Dendritic cell treated with granulocyte-macrophage colony-stimulating factor and Interleukin-4, amounts not matched to agents 40 ng/mL and 50 ng/mL, for 4 days (primary cell): ENCODE measurements at regions not wholly inside any gene's neighbourhood (a gene's known extent, or its start where the extent isn't known, plus 50 kb on each side); places are given as distances from the start of the nearest gene placed in this dataset.
"Not testable (repeated sequence)": the region's sequence is repeated elsewhere in the genome, so short reads cannot be mapped to it uniquely, and the experiment has no call there.

Source experiments
- H3K27ac Mint-ChIP-seq: one replicate; pipeline ENCODE4 v1.8.0; 2022; ENCODE audit warnings: mild to moderate bottlenecking, mixed read lengths
- H3K27me3 Mint-ChIP-seq: one replicate; pipeline ENCODE4 v1.8.0; 2022; ENCODE audit warnings: mild to moderate bottlenecking, mixed read lengths
- H3K36me3 Mint-ChIP-seq: one replicate; pipeline ENCODE4 v1.8.0; 2022; ENCODE audit warnings: low read depth, mixed read lengths
- H3K4me1 Mint-ChIP-seq: one replicate; pipeline ENCODE4 v1.8.0; 2022; ENCODE audit warnings: low read depth, mixed read lengths
- H3K4me3 Mint-ChIP-seq: one replicate; pipeline ENCODE4 v1.8.0; 2022; ENCODE audit warnings: mild to moderate bottlenecking, moderate library complexity, mixed read lengths
- H3K9me3 Mint-ChIP-seq: one replicate; pipeline ENCODE4 v1.8.0; 2022; ENCODE audit warnings: mixed read lengths
- intact Hi-C: fragments of 100-400 bp; cut with micrococcal nuclease; formaldehyde crosslinking; loops from one replicate; pipeline ENCODE4 v1.15.0; 2022

DNA sequence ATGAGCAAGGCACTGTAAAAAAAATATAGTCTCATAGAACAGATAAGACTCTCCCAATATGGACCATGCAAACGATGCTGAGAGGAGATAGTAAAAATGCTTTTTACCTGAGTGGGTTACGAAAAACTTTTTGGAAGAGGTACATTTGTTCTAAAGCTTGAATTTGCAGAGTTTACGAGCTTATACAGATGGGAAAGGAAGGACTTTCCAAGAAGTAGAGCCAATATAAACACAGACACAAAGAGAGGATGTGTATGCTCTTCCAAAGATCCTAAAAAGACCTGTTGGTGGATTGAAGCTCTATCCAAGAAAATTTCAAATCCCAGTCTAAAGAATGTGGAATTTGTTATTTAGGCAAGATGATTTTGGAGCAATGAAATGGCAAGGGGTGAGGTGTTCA is 127.1 kb upstream of the SLCO6A1 start:
- Mint-ChIP-seq H3K27me3 (no peaks in the 10 kb centered on the region), H3K36me3 (no peaks in the 10 kb centered on the region), H3K4me1 (peaks cover 5% of the 10 kb centered on the region), H3K27ac (no peak overlapping the region), H3K9me3 (peaks cover 8% of the 10 kb centered on the region), H3K4me3 (no peak overlapping the region)
- intact Hi-C loops, result no loop called here

- intact Hi-C loops, result no loop called here
These were observed 127.8 kb upstream of the PAM start for GRCh38 chr5:102627315-102627714.

GRCh38 chr5:102628441-102629175 is 126.5 kb upstream of the PAM start:
- intact Hi-C loops, result no loop called here
- no peaks in the 10 kb centered on the region for H3K36me3 Mint-ChIP-seq
- H3K4me3 Mint-ChIP-seq, result no peak overlapping the region
- peaks cover 1% of the 10 kb centered on the region for H3K9me3 Mint-ChIP-seq
- no peak overlapping the region for H3K27ac Mint-ChIP-seq
- no peaks in the 10 kb centered on the region for H3K27me3 Mint-ChIP-seq
- peaks cover 5% of the 10 kb centered on the region for H3K4me1 Mint-ChIP-seq

More at GRCh38 chr5:102627315-102627714, 127.8 kb upstream of the PAM start:
- Mint-ChIP-seq H3K36me3 (no peaks in the 10 kb centered on the region), H3K27me3 (no peaks in the 10 kb centered on the region), H3K27ac (no peak overlapping the region), H3K4me3 (no peak overlapping the region), H3K9me3 (no peaks in the 10 kb centered on the region), H3K4me1 (peaks cover 5% of the 10 kb centered on the region)

GRCh38 chr5:102629827-102630605 is 125.1 kb upstream of the PAM start:
- Mint-ChIP-seq H3K27ac (no peak overlapping the region), H3K36me3 (no peaks in the 10 kb centered on the region), H3K27me3 (no peaks in the 10 kb centered on the region), H3K4me3 (no peak overlapping the region), H3K4me1 (peaks cover 5% of the 10 kb centered on the region), H3K9me3 (peaks cover 12% of the 10 kb centered on the region)
- intact Hi-C loops, result no loop called here

- peaks cover 12% of the 10 kb centered on the region for H3K9me3 Mint-ChIP-seq
- H3K27me3 Mint-ChIP-seq, intact Hi-C loops, H3K4me1 Mint-ChIP-seq, H3K4me3 Mint-ChIP-seq, H3K36me3 Mint-ChIP-seq, H3K27ac Mint-ChIP-seq: not testable (repeated sequence)
These were observed 119.7 kb upstream of the PAM start for GRCh38 chr5:102635399-102635798.

- Mint-ChIP-seq H3K27ac (no peak overlapping the region), H3K4me3 (no peak overlapping the region), H3K4me1 (no peaks in the 10 kb centered on the region), H3K36me3 (no peaks in the 10 kb centered on the region), H3K27me3 (no peaks in the 10 kb centered on the region), H3K9me3 (peaks cover 24% of the 10 kb centered on the region)
- intact Hi-C loops, result no loop called here
These were observed 116.8 kb upstream of the PAM start for GRCh38 chr5:102638316-102638715.

DNA sequence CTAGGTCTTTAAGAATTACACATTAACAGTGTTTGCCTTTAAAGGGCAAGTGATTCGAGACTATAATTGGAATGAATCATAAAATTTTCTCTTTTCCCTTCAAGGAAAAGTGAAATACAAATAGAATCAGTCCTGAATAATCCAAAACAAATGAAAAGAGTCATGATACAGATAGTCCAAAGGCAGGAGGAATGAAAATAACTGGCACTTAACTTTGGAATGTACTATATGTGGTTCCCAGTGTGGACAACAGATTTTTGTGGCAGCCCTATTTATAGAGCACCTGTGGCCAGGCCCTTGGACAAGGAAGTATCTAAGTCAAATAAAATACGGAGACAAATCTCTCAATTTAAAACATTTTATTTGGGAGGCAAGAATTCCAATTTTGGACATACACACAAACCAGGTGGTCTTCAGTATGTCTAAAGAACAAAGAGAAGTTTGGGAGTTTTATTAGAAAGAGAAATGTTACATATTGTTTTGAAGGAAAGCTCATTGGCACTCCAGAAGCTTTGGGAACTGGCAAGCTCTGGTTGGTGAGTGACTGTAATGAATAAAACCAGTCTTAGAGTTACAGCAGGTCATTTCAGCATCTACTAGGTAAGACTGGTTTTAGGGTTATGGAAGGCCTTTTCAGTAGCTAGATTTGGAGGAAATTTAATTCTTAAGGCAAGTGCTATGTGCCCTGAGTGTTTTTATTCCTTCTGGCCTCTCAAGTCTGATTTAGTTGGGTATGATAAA is 116.0 kb upstream of the PAM start:
- Mint-ChIP-seq H3K4me1 (no peaks in the 10 kb centered on the region), H3K27me3 (no peaks in the 10 kb centered on the region), H3K36me3 (no peaks in the 10 kb centered on the region), H3K9me3 (peaks cover 26% of the 10 kb centered on the region), H3K4me3 (no peak overlapping the region), H3K27ac (no peak overlapping the region)
- intact Hi-C loops, result no loop called here

DNA sequence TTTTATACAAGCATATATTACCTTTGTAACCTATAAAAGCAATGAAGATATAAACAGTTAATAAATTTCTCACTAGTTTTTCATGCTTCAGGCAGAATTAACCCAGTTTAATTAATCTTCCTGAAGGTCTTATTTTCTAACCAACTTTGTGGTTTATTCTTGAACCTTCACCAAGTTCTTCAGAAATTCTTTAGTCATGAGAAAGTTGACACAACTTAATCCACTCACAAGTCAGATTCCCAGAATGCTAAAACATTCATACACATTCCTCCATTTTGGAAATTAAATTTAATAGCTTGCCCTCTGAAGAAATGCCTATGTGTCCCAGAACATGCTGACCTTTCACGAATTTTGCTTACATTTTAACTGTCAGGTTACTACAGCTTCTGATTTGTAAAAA is 105.4 kb upstream of the PAM start:
- Mint-ChIP-seq H3K27me3 (no peaks in the 10 kb centered on the region), H3K4me3 (no peak overlapping the region)

DNA sequence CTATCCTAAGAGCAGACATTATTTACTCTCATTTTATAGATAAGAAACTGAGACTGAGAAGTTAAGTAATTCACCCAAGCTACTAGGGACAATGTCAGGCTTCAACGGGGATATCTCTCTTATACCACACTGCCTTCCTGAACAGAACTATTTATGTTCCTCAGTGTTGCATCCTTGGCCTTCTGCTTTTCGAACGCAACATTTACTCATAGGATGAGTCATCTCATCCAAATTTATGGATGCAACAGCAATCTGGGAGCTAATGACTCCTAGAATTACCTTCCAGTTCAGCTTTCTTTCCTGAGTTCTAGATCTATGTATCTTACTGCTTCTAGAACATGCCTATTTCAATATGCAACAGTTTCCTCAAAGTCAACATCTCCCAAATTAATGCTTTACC is 103.6 kb upstream of the PAM start:
- no peak overlapping the region for H3K4me3 Mint-ChIP-seq
- no peaks in the 10 kb centered on the region for H3K36me3 Mint-ChIP-seq
- H3K27ac Mint-ChIP-seq, result no peak overlapping the region
- intact Hi-C loops, result no loop called here
- no peaks in the 10 kb centered on the region for H3K4me1 Mint-ChIP-seq
- no peaks in the 10 kb centered on the region for H3K27me3 Mint-ChIP-seq
- no peaks in the 10 kb centered on the region for H3K9me3 Mint-ChIP-seq

More for the DNA sequence above, 105.4 kb upstream of the PAM start:
- peaks cover 12% of the 10 kb centered on the region for H3K9me3 Mint-ChIP-seq
- no peaks in the 10 kb centered on the region for H3K36me3 Mint-ChIP-seq
- intact Hi-C loops, result no loop called here
- no peak overlapping the region for H3K27ac Mint-ChIP-seq
- no peaks in the 10 kb centered on the region for H3K4me1 Mint-ChIP-seq

DNA sequence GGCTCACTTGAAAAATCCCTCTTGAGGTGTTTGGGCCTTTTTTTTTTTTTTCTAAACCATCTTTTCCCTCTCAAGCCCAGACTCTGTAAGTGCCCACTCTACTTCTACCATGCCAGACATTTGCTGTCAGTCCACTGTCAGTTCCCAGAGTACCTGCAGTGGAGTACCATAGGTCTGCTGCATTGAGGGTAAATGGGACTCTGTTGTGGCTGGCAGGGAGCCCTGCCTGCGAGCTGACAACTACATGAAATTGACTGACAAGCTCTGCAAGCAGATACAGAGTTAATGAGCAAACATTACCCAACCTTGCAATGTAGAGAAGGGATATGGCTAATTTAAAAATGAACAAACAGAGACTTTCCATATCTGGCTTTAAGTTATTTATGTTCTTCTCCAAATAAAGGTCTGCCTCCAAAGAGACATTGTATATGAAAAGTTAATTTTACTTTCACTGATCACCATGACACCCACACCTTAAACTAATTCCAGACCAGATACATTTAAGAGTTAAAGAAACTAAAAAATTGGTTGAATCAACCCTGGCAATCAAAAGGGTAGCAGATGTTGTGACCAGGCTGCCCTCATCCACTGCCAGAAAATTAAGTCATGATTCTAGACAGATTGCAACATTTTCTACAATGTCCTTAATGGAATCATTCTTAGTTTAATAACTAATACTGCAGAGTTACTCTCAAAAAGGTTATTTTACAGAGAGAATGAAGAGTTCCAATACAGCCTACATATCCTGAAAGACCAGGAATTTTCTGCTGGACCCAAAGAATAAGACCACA is 100.4 kb upstream of the PAM start:
- H3K27me3 Mint-ChIP-seq, result no peaks in the 10 kb centered on the region
- no peak overlapping the region for H3K27ac Mint-ChIP-seq
- H3K36me3 Mint-ChIP-seq, result no peaks in the 10 kb centered on the region
- intact Hi-C loops, result no loop called here
- H3K4me1 Mint-ChIP-seq, result no peaks in the 10 kb centered on the region
- H3K4me3 Mint-ChIP-seq, result no peak overlapping the region
- H3K9me3 Mint-ChIP-seq, result no peaks in the 10 kb centered on the region

GRCh38 chr5:102659151-102659550 is 96.0 kb upstream of the PAM start:
- no peak overlapping the region for H3K27ac Mint-ChIP-seq
- H3K9me3 Mint-ChIP-seq, result no peaks in the 10 kb centered on the region
- H3K4me3 Mint-ChIP-seq, result no peak overlapping the region
- no peaks in the 10 kb centered on the region for H3K27me3 Mint-ChIP-seq
- no peaks in the 10 kb centered on the region for H3K36me3 Mint-ChIP-seq
- intact Hi-C loops, result no loop called here
- H3K4me1 Mint-ChIP-seq, result no peaks in the 10 kb centered on the region

DNA sequence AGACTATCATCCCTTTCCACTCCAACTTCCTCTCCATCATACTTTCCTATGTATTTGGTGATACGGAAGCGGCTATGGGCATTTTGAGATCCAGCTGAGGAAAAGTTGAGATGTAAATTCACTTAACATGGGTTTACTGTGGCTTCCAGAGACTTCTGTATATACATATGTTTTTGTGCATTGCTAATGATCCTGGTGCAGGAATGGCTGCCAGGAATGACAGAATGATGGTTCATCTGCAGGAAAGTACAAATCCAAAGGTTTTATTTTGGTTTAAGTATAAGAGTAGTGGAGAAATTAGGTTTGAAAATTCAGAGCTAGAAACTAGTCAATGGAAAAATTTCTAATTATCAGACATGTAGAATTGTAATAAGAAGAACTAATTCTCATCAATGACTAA is 95.0 kb upstream of the PAM start:
- intact Hi-C loops, result no loop called here
- no peak overlapping the region for H3K4me3 Mint-ChIP-seq
- no peaks in the 10 kb centered on the region for H3K27me3 Mint-ChIP-seq
- H3K36me3 Mint-ChIP-seq, result no peaks in the 10 kb centered on the region
- no peaks in the 10 kb centered on the region for H3K9me3 Mint-ChIP-seq
- no peaks in the 10 kb centered on the region for H3K4me1 Mint-ChIP-seq
- H3K27ac Mint-ChIP-seq, result no peak overlapping the region

DNA sequence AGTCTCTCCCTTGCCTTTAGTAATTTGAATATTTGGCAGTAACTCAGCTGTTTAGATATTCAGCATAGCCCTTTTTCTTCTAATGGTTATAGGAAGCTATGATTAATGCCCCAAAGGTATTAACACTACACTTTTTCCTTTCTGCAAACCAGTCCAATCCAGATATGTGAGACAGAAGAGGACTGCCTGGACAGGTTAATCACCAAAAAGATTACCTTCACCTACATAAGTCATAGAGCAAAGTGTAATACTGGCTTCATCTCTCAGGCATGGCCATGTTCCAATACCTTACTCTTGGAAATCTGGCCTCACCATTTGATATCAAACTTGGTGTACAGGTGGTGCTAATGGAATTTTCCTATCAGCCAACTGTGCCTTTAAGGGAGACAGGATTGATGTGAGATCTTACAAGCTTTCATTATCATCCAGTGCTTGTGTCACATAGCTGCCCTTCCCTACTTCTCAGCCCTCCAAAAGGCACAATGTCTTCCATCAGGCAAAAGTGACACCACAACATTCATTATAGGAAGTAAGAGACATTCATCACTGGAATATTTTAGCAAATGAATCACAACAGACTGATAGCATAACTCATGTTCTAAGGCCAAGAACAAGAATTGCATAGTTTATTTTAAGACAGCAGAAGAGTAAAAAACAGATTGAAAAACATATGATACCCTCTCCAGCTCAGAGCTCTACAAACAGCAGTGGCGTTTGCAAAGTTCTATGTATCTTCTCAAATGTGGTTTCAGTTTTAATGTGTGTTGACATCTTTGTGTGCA is 91.2 kb upstream of the PAM start:
- H3K36me3 Mint-ChIP-seq, result no peaks in the 10 kb centered on the region
- H3K27me3 Mint-ChIP-seq, result no peaks in the 10 kb centered on the region
- no peak overlapping the region for H3K4me3 Mint-ChIP-seq
- no peaks in the 10 kb centered on the region for H3K9me3 Mint-ChIP-seq
- no peak overlapping the region for H3K27ac Mint-ChIP-seq
- intact Hi-C loops, result no loop called here
- H3K4me1 Mint-ChIP-seq, result no peaks in the 10 kb centered on the region
